B cell (primary cell): ENCODE measurements at regions not wholly inside any gene's neighbourhood (a gene's known extent, or its start where the extent isn't known, plus 50 kb on each side); places are given as distances from the start of the nearest gene placed in this dataset.

Experiments
- EZH2 ChIP-seq: IDR thresholded peaks from 2 replicates; pipeline ENCODE4 v1.6.1; 2012; ENCODE audit warnings: borderline replicate concordance, low read depth, mild to moderate bottlenecking, moderate library complexity, low read length; ENCODE audit not compliant: insufficient read depth, poor library complexity, severe bottlenecking
- TF ChIP-seq, protein P1 (sequence below): fragments of 200-600 bp; IDR thresholded peaks from one replicate; pipeline ENCODE4 v1.8.0; 2022; ENCODE audit warnings: antibody characterized with exemption, mild to moderate bottlenecking

DNA sequence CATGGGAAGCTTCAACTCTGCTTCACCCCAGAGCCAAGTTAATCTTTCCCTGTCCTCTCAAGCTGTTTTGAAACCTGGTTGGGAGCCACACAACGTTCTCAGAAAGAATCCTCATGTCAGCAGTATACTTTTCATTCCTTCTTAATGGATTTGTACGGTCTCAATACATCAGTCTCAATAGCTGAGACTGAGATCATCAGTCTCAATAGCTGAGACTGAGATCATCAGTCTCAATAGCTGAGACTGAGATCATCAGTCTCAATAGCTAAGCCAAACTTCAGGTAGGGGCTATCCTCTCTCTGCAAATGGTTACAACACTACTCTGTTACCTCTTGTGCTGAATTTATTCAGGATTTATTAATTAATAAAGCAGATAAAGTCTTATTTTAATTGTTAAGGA, 1317.4 kb upstream of the CDH9 start:
- TF ChIP-seq, protein P1, sequence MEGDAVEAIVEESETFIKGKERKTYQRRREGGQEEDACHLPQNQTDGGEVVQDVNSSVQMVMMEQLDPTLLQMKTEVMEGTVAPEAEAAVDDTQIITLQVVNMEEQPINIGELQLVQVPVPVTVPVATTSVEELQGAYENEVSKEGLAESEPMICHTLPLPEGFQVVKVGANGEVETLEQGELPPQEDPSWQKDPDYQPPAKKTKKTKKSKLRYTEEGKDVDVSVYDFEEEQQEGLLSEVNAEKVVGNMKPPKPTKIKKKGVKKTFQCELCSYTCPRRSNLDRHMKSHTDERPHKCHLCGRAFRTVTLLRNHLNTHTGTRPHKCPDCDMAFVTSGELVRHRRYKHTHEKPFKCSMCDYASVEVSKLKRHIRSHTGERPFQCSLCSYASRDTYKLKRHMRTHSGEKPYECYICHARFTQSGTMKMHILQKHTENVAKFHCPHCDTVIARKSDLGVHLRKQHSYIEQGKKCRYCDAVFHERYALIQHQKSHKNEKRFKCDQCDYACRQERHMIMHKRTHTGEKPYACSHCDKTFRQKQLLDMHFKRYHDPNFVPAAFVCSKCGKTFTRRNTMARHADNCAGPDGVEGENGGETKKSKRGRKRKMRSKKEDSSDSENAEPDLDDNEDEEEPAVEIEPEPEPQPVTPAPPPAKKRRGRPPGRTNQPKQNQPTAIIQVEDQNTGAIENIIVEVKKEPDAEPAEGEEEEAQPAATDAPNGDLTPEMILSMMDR = no peak
- TF ChIP-seq EZH2 = no peak
